Right lobe of liver (tissue), 6 donors: ENCODE measurements at regions not wholly inside any gene's neighbourhood (a gene's known extent, or its start where the extent isn't known, plus 50 kb on each side); places are given as distances from the start of the nearest gene placed in this dataset.
A peak's percentile ranks its signal among the peaks of the same experiment; 100 is the strongest.

ENCODE experiments used
- ATAC-seq, 4 donors: fragments of 200-7000 bp; cut with Tn5 transposase; one replicate each; pipeline ENCODE4 v1.9.1; 2020; ENCODE audit warnings: mild to moderate bottlenecking in 4 of 4, moderate library complexity in 4 of 4
- DNase-seq, 3 donors: peaks; one replicate each; pipeline ENCODE4 v3.0.0-alpha.2; 2020
- H3K27ac ChIP-seq, 3 donors: fragments of 200-600 bp; one replicate each; pipeline ENCODE4 v1.8.0; 2022
- H3K27me3 ChIP-seq, 2 donors: fragments of 200-600 bp; one replicate each; pipeline ENCODE4 v1.8.0; 2022
- H3K36me3 ChIP-seq, 4 donors: fragments of 200-600 bp; sonication (generic) in 1 of 4; one replicate each; pipeline versions ENCODE4 v1.5.1 to v1.8.0; 2017 to 2022; ENCODE audit warnings: control low read depth in 1 of 4
- H3K4me1 ChIP-seq, 4 donors: fragments of 200-600 bp; sonication (generic) in 1 of 4; one replicate each; pipeline versions ENCODE4 v1.5.1 to v1.8.0; 2017 to 2022; ENCODE audit warnings: control low read depth in 1 of 4
- H3K4me3 ChIP-seq, 3 donors: fragments of 200-600 bp; one replicate each; pipeline ENCODE4 v1.8.0; 2022
- H3K9me3 ChIP-seq, 4 donors: fragments of 200-600 bp; sonication (generic) in 1 of 4; one replicate each; pipeline versions ENCODE4 v1.5.1 to v1.8.0; 2017 to 2022; ENCODE audit warnings: control low read depth in 1 of 4
- POLR2A ChIP-seq: fragments of 450-650 bp; IDR thresholded peaks from one replicate; pipeline ENCODE4 v1.6.1; 2017; ENCODE audit warnings: antibody characterized with exemption, mild to moderate bottlenecking
- WGBS: methylation state at CpG from one replicate; pipeline ENCODE4 v1.1.6; 2018; ENCODE audit warnings: low coverage, low lambda C conversion rate; ENCODE audit not compliant: insufficient coverage; ENCODE audit errors: missing lambda C conversion rate; 5-methylcytosine and 5-hydroxymethylcytosine counted together
- intact Hi-C, 2 donors: fragments of 100-400 bp; cut with DNase I; formaldehyde crosslinking; loops; one replicate each; pipeline versions ENCODE4 v1.11.2 to v1.14.1; 2022
- TF ChIP-seq, protein P1 (sequence below), 4 donors: fragments of 200-600 bp in 3 of 4; fragments of 450-650 bp in 1 of 4; IDR thresholded peaks; one replicate each; pipeline versions ENCODE4 v1.5.1 to v1.8.0; 2016 to 2022; ENCODE audit warnings: antibody characterized with exemption in 4 of 4, mild to moderate bottlenecking in 2 of 4
- donor health status: DM: no; HTN: yes; CAD: no.
- donor health status: DM: no; HTN: no; CAD: no.
- donor health status: DM: no; HTN: no; CAD: no.
- donor health status: DM: no; HTN: yes; CAD: no.
- donor health status: DM: no; HTN: yes; CAD: no.

DNA sequence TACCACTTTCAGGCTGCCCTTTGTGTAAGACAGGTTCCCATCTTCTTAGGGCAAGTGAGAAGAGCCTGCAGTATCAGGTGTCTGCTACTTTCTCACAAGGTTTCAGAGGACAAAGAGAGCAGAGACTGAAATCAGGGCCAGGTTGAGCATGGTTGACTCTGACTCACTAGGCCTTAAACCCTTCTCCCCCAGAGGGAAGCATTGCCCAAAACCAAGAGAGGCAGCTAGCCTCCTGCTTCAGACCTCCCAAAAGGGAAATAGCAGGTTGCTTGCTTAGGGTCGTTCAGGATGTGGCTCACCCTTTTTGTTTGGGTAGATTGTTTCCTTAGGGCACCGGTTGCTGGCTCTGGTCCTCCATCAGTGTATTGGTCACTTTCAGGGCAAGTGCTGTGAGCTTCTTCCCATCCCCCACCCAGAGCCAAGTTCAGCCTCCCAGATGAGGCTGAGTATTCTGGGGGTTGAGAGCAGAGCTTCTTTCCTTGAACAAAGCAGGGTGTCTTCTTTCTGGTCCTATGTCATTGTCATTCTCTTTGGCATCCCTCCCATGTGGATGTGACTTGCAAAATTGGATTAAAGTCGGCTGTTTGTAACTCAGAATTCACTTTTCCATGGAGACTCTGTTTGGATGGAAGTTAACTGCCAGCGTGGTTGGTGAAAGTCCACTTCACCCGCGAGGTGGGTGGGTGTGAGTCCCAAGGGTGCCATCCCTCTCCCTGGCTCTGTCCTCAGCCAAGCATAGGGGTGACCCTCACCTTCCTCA lies 55.5 kb upstream of the GALNT2 start:
- DNase-seq (peak in 2 of 3 donors; percentile 66 to 77), ATAC-seq (peak; percentile 74 to 93 (median 78))
- Histone ChIP-seq H3K27ac (peak overlapping the region in 2 of 3 donors; percentile 66), H3K9me3 (no peaks in the 10 kb centered on the region), H3K27me3 (no peaks in the 10 kb centered on the region), H3K4me1 (peaks cover 0 to 37% (median 14%) of the 10 kb centered on the region in 4 donors), H3K4me3 (peak overlapping the region in 1 of 3 donors; percentile 14), H3K36me3 (no peaks in the 10 kb centered on the region)
- 21% methylated on average over 5 of the region's 6 CpGs for WGBS
- TF ChIP-seq, protein P1, sequence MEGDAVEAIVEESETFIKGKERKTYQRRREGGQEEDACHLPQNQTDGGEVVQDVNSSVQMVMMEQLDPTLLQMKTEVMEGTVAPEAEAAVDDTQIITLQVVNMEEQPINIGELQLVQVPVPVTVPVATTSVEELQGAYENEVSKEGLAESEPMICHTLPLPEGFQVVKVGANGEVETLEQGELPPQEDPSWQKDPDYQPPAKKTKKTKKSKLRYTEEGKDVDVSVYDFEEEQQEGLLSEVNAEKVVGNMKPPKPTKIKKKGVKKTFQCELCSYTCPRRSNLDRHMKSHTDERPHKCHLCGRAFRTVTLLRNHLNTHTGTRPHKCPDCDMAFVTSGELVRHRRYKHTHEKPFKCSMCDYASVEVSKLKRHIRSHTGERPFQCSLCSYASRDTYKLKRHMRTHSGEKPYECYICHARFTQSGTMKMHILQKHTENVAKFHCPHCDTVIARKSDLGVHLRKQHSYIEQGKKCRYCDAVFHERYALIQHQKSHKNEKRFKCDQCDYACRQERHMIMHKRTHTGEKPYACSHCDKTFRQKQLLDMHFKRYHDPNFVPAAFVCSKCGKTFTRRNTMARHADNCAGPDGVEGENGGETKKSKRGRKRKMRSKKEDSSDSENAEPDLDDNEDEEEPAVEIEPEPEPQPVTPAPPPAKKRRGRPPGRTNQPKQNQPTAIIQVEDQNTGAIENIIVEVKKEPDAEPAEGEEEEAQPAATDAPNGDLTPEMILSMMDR (IDR thresholded peaks at IDR 0.05), result no peak
- peak; percentile 29 for TF ChIP-seq POLR2A
- intact Hi-C loops, result no loop called here

DNA sequence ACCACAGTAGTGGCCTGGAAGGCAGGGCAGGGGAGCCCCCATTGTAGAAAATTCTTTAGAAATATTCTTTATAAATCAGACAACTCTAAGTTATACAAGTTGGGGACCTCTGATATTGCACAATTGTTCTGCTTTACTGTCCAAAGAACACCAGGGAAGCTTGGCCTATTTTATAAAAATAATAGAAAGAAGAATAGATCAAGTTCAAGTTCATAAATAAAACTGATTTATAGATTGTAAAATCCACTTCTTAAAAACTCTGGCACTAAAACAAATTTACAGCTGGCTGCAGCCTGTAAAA lies 55.0 kb upstream of the GALNT2 start:
- DNase-seq, result no peak
- TF ChIP-seq POLR2A, result no peak
- TF ChIP-seq, protein P1 (IDR thresholded peaks at IDR 0.05), result no peak
- Histone ChIP-seq H3K9me3 (no peaks in the 10 kb centered on the region), H3K4me3 (no peak overlapping the region), H3K36me3 (no peaks in the 10 kb centered on the region), H3K4me1 (peaks cover 0 to 37% (median 14%) of the 10 kb centered on the region in 4 donors), H3K27me3 (no peaks in the 10 kb centered on the region), H3K27ac (peak overlapping the region in 2 of 3 donors; percentile 66)
- peak; percentile 51 to 59 (median 55) for ATAC-seq
- intact Hi-C loops, result no loop called here

DNA sequence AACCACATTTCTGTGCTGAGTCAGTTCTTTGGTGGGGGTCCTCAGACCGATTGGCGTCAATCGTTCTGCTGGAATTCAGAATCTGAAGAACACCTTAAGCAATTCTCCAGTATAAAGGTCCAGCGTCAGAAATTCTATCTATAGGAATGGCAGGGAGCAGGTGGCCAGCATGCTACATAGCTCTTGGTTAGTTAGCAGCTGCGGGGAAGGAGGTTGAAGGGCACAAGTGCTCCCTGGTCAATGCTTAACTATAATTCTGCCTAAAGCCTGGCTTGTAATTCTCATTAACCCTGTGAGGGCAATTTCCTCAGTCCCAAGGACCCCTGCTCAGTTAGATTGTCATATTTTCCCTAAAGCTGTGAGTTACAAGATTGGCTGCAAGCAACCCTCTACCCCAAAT lies 54.3 kb upstream of the GALNT2 start:
- Histone ChIP-seq H3K27me3 (no peaks in the 10 kb centered on the region), H3K27ac (peak overlapping the region in 1 of 3 donors; percentile 66), H3K36me3 (no peaks in the 10 kb centered on the region), H3K4me1 (peaks cover 0 to 37% (median 14%) of the 10 kb centered on the region in 4 donors), H3K4me3 (no peak overlapping the region), H3K9me3 (no peaks in the 10 kb centered on the region)
- no peak for DNase-seq
- TF ChIP-seq, protein P1 (IDR thresholded peaks at IDR 0.05), result no peak
- no peak for TF ChIP-seq POLR2A
- intact Hi-C loops, result no loop called here
- WGBS, result 71% methylated on average over 4 of the region's 5 CpGs
- peak; percentile 47 to 62 (median 59) for ATAC-seq

DNA sequence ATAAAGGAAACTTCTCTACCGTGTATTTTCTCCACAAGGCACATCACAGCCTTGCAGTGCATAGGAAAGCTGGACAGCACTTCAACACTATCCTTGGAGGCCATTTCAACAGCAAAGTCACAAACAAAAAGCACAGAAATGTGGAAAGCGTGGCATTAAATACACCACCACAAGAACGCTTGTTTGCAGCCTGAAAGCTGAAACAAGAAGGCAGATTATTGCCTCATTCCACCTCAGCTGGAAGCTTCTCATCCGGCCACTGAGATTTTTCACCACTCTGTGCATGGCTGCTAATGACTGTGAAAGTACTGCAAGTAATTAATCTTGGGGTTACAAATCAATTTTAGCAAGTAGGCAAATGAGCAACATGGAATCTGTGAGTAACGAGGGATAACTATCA lies 50.9 kb upstream of the GALNT2 start:
- Histone ChIP-seq H3K4me1 (peaks cover 0 to 26% (median 11%) of the 10 kb centered on the region in 4 donors), H3K9me3 (no peaks in the 10 kb centered on the region), H3K36me3 (no peaks in the 10 kb centered on the region), H3K4me3 (no peak overlapping the region), H3K27ac (no peak overlapping the region), H3K27me3 (no peaks in the 10 kb centered on the region)
- intact Hi-C loops, result no loop called here
- no peak for TF ChIP-seq POLR2A
- TF ChIP-seq, protein P1 (IDR thresholded peaks at IDR 0.05), result no peak
- ATAC-seq (no peak), DNase-seq (no peak)
- 61% methylated on average over 5 of the region's 5 CpGs for WGBS
